ENCODE measurements at regions not wholly inside any gene's neighbourhood (a gene's known extent, or its start where the extent isn't known, plus 50 kb on each side); places are given as distances from the start of the nearest gene placed in this dataset.
"Not testable (repeated sequence)": the region's sequence is repeated elsewhere in the genome, so short reads cannot be mapped to it uniquely, and the experiment has no call there.

DNA sequence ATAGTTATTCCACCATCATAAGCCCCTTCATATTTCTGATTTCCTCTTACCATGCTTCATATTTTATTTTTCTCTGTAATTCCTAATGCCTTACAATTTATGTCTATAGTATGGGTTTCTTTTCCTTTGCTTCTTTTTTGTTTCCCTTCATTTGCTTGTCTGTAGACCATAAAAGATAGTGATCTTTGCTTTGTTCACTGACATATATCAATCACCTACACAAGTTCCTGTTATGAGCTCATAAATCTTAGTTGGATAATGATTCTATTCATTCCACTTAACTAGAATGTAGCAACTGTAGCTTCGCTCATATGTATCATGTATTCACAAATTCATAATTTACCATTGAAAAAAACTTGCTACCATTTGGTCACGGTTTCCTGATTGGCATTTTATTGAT, 388.8 kb upstream of the ATXN7L3B start:
- no peak for DNase-seq (ENCODE audit: low spot score)

DNA sequence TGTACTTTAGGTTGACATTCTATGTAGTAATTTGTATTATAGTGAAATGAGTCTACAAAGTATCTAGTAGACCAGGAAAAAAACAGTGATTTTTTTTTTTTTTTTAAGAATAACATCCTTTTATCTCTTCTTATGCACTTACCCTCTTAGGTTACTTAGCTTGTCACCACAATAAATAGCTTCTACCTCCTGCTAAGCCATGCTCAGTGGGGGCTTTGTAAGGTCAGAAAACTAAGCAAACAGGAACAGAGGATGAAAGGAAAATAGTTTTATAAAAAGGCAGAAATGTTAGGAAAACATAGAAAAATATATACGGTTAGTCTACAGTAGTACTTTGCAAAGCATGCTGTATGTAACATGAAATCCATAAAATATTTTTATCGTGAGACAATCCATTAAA, 385.3 kb upstream of the ATXN7L3B start:
- DNase-seq (ENCODE audit: low spot score) = no peak

DNA sequence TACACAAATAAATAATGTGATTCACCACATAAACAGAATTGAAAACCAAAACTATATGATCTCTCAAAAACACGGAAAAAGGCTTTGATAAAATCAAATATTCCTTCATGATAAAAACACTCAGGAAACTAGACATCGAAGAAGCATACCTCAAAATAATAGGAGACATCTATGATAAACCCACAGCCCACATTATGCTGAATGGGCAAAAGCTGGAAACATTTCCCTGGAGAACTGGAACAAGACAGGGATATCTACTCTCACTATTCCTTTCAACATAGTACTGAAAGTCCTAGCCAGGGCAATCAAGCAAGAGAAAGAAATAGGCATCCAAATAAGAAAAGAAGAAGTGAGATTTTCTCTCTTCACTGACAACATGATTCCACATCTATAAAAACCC, 371.5 kb upstream of the ATXN7L3B start:
- no peak for DNase-seq (ENCODE audit: low spot score)

DNA sequence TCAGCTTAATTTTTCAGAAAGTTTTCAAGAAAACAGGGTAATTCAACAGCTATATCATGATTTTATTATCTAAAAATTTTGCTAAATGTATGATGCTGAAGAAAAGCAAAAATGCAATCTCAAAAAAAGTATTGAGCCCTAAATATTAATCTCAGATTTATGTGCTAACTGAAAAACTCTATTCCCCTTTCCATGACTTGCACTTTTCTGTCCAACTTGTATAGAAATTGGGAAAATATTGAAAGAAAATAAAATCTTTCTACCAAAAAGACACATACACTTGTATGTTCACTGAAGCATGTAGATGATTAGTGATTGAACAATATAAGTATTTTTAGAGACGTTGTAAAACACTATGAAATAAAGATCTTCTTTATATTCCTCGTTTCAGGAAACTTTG, 368.0 kb upstream of the ATXN7L3B start:
- DNase-seq (ENCODE audit: low spot score) = no peak

DNA sequence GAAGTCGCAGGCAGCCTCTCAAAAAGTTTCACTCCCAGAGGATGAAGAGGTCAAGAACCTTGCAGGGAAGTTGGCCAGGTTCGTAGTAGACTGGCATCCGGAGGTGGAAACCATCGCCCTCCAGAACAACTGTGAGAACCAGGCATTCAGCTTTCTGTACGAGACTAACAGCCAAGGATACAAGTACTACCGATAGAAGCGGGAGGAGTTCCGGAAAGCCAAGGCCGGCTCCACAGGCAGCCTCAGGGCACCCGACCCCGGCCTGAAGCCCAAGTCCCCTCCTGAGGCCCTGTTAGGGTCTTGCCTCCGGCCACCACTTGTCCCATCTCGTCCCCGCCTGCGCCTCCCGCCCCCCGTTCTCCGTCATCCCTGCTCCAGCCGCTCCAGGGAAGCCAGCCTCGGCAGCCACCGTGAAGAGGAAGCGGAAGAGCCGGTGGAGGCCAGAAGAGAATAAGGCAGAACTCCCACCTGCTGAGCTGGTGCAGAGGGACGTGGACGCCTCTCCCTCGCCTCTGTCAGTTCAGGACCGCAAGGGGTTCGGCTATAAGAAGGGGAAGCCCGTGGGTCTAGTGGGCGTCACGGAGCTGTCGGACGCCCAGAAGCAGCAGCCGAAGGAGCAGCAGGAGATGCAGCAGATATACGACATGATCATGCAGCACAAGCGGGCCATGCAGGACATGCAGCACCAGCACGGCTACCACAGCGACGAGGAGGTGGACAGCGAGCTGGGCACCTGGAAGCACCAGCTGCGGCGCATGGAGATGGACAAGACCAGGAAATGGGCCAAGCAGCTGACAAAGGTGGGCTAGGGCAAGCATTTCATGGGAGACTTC, 366.8 kb upstream of the ATXN7L3B start:
- no peak for DNase-seq (ENCODE audit: low spot score)

DNA sequence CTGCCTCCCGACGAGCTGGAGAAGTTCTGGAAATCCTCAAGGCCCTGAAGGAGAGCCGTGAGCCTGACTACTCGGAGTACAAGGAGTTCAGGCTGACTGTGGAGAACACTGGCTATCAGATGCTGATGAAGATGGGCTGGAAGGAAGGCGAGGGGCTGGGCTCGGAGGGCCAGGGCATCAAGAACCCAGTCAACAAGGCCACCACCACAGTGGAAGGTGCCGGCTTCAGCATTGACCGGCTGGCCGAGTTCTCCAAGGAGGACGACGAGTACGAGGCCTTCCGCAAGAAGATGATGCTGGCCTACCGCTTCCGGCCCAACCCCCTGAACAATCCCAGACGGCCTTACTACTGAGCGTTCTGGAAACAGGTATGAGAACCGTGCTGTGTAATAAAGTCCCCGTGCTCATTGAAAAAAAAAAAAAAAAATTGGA, 366.1 kb upstream of the ATXN7L3B start:
- DNase-seq (ENCODE audit: low spot score) = no peak

DNA sequence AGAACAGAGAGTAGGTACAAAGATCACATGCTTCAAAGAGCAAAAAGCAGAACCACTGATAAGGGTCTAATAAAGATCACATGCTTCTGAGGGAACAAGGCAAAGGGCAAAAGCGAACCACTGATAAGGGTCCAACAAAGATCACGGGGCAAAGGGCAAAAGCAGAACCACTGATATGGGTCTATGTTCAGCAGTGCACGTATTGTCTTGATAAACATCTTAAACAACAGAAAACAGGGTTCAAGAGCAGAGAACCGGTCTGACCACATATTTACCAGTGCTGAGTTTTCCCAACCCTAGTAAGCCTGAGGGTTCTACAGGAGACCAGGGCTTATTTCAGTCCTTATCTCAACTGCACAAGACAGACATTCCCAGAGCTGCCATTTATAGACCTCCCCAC, 362.7 kb upstream of the ATXN7L3B start:
- not testable (repeated sequence) for DNase-seq (ENCODE audit: low spot score)

DNA sequence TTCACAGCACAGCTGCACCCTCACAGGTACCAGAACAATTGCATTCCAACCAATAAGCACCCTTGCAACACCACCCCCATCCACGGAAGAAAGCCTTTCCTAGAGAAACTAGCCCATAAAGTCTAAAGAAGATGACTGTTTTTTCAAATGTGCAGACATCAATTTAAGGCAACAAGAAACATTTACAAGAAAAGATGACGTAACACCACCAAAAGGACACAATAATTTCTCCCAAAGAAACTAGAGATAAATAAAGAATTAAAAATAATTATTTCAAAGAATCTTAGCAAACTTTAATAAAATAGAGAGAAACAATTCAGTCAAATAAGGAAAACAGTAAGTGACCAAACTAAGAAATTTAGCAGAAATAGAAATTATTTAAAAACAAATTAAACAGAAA, 352.3 kb upstream of the ATXN7L3B start:
- no peak for DNase-seq (ENCODE audit: low spot score)

DNA sequence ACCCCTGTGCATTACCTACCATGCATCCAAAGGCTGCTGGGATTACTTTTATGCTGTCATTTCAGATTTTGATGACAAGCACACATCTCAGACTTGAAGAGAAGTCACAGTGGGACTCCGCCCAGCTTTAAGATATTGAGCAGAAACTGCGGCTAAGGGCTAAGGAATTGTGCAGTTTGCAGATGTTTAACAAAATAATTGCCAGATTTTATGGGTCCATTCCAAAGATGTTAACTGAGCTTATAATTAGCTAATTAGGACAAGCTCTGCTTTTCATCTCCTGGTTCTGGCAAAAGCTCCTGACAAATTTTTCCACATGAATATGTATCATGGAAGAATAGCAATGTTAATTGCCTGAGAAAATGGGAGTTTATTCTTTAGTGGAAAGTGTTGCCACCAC, 344.4 kb upstream of the ATXN7L3B start:
- no peak for DNase-seq (ENCODE audit: low spot score)

DNA sequence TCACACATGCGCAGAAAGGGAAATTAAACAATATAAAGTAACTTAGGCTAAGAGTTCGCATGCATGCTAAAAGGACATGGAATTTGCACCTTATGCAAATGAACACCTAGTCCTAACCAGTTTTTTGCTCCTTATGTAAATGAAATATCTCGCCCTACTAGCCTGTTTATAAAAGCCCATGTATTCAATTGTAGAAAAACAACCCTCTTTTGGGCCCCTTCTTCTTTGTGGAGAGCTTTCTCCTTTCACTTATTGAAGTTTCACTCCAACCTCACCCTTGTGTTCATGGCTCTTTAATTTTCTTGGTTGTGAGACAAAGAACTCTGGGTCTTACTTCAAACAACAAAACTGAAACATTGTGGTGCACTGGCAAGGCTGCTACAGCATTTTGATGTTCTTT, 333.4 kb upstream of the ATXN7L3B start:
- DNase-seq (ENCODE audit: low spot score) = no peak

DNA sequence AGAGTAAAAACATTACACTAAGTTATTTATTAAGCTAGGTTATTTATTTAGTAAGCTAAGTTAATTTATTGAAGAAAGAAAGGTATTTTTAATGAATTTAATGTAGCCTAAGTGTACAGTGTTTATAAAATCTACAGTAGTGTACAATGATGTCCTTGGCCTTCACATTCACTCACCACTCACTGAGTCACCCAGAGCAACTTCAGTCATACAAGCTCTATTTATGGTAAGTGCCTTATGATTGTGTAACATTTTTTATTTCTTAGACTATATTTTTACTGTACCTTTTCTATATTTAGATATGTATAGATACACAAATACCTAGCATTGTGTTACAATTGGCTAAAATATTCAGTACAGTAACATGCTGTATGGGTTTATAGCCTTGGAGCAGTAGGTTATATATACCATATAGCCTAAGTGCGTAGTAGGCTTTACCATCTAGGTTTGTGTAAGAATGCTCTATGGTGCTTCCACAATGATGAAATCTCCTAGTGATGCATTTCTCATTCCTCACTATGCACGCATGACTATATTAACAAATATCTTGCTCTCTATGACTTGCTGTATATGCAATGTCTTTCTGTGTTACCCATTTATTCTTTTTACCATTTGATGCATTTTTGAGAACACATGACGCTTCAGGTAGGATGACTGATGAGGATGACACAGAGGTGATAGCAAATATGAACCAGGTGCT, 309.6 kb upstream of the ATXN7L3B start:
- no peak for DNase-seq (ENCODE audit: low spot score)

DNA sequence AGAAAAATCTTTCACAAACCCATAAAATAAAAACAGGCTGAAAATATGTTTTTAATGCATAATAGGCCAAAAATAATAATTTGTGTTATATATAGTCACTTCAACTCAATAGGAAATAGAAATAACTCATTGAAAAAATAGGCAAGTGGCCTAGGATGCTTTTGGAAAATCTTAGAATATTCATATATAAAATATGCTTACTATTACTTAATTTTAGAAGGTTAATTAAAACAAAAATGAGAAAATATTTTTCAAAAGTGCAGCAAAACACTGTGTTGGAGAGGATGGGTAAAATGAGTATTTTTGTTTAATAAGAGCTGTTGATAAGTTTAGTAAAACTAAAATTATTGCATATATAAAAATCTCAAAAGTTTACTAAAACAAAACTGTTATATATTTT, 308.0 kb upstream of the ATXN7L3B start:
- no peak for DNase-seq (ENCODE audit: low spot score)

DNA sequence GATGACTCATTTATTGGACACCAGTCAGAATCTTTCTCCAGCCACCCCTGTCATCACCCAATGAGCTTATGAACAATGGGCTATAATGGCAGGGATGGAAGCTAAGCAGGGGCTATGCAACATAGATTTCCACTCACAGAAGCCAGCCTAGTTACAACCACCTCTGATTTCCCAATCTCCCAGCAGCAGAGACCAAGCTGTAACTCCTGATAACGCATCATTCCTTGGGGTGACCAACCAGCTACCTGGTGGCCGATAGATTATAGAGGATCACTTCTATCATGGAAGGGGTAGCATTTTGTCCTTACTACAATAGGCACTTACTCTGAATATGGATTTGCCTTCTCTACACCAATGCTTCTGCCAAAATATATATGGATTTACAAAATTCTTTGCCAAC, 302.3 kb upstream of the ATXN7L3B start:
- DNase-seq (ENCODE audit: low spot score) = no peak

DNA sequence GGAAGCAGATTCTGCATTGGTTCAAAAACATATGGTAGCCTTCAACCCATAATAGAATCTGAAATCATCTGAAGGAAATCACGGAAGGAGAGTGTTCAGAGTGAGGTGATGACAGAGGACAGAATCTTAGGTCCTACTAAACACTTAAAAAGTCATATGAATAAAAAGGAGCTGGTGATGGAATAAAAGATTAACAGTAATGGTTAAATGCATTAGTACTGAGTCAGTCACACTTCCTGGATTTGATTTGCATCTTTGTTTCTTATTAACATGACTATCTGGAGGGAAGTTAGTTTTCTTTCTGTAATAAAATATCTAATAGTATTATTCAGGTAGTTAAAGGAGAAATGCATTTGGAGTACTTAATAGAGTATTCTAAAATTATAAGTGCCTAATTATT, 296.3 kb upstream of the ATXN7L3B start:
- no peak for DNase-seq (ENCODE audit: low spot score)

DNA sequence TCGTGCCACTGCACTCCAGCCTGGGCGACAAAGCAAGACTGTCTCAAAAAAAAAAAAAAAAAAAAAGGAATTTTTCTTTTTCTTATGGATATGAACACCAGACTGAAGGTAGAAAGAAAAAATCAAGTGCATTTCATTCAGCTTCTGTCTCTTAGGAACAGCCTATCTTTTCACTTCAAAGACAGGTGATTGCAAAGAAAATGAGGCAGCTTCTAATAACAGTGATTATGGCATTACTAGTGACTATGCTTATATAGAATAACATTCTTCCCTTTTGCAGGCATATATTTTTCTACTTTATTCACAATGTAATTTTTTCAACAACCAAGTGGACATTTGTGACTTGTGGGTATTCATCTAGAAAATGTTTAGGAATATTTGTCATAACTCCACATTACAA, 295.5 kb upstream of the ATXN7L3B start:
- no peak for DNase-seq (ENCODE audit: low spot score)

DNA sequence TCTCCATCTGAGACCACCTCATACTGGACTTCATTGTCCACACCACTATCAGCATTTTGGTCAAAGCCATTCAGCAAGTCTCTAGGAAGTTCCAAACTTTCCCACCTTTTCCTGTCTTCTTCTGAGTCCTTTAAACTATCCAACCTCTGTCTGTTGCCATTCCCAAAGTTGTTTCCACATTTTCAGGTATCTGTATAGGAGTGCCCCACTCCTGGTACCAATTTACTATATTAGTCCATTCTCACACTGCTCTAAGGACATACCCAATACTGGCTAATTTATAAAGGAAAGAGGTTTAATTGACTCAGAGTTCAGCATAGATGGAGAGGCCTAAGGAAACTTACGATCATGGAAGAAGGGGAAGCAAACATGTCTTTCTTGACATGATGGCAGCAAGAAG, 292.2 kb upstream of the ATXN7L3B start:
- no peak for DNase-seq (ENCODE audit: low spot score)

DNA sequence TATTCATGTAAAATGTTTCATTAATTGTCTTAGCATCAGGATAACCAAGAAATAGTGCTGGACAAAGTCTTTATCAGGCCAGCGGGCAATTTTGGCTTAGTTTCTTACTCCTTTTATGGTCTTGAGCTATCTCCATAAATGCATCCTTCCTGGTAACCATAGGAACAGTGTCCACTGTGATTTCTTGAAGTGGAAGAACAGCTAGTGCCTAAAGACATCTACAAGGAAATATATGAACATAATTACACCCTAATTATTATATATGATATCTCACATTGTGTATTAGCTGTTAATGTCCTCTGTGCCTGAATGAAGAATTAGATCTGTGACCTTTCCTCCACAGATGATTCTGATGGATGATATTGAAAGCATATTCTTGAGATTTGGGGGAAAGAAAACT, 286.7 kb upstream of the ATXN7L3B start:
- DNase-seq (ENCODE audit: low spot score) = no peak

DNA sequence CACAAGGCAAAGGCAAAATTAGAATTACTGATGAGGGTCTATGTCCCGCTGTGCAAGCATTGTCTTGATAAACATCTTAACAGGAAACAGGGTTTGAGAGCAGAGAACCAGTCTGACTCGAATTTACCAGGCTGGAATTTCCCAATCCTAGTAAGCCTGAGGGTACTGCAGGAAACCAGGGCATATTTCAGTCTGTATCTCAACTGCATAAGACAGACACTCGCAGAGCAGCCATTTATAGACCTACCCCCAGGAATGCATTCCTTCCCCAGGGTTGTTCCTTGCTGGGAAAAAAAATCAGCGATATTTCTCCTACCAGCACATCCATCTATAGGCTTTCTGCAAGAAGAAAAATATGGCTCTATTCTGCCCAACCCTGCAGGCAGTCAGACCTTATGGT, 283.8 kb upstream of the ATXN7L3B start:
- not testable (repeated sequence) for DNase-seq (ENCODE audit: low spot score)

DNA sequence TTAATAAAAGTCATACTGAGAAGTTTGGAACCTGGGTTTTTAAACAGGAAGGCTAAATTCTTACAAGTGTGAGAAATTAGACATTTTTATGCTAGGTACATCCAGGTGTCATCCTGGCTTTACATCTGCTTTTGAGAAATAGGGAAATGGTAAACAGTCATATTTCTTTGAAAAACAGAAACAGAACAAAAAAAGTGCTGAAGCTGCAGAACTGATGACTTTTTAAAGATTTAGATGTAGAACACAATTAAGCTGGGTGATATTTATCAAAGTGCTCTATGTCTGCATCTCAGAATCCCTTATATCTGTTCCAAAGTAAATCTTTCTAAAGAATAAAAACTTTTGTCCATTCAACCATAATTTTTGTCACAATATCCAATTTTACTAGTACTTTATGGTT, 282.9 kb upstream of the ATXN7L3B start:
- DNase-seq (ENCODE audit: low spot score) = no peak

DNA sequence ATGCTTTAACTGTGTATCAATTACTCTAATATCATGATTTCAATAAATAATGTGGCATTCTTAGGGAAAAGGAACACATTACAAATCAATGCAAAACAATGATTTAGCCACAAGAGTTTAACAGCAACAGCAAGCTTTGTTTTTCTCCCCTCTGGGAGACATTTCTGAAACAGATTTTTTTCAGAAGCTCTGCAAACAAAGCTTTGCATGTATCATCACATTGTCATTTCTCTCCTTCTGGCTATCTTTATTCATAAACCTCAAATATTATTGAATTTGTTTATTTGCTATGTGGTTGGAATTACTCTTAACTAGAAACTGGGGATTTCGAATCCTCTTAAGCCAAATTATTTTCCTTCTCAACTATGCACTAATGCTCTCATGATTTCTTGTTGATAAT, 278.4 kb upstream of the ATXN7L3B start:
- DNase-seq (ENCODE audit: low spot score) = no peak

DNA sequence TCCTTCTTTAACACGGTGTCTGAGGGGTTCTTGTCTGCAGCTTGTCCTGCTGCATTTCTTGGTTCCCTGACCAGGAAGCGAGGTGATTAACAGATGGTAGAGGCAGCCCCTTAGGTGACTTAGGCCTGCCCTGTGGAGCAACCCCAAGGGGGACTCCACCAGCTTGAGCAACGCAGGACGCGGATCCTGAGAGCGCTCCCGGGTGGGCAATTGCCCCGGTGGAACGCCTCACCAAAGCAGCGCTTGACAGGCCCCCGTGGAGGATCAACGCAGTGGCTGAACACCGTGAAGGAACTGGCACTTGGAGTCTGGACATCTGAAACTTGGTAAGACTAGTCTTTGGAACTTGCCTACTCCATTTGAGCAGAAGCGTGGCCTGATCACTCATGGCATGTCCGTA, 272.9 kb upstream of the ATXN7L3B start:
- DNase-seq (ENCODE audit: low spot score) = no peak

DNA sequence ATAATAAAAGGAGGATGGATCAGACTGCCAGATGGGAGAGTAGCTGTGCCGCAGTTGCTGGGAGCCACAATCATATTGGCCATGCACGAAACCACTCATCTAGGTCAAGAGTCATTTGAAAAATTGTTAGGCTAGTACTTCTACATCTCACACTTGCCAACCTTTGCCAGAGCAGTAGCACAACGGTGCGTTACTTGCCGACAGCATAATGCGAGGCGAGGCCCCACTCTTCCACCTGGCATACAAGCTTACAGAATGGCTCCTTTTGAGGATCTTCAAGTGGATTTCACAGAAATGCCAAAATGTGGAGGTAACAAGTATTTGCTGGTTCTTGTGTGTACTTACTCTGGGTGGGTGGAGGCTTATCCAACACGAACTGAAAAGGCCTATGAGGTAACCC, 268.3 kb upstream of the ATXN7L3B start:
- DNase-seq (ENCODE audit: low spot score) = not testable (repeated sequence)

DNA sequence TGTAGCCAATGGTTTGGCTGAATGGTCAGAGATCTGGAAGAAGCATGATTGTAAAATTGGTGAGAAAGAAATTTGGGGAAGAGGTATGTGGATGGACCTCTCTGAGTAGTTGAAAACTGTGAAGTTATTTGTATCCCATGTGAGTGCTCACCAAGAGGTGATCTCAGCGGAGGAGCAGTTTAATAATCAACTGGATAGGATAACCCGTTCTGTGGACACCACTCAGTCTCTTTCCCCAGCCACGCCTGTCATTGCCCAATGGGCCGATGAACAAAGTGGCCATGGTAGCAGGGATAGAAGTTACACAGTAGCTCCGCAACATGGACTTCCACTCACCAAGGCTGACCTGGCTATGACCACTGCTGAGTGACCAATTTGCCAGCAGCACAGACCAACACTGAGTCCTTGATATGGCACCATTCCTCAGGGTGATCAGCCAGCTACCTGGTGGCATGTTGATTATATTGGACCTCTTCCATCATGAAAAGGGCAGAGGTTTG, 257.4 kb upstream of the ATXN7L3B start:
- DNase-seq (ENCODE audit: low spot score) = no peak
